ENCODE measurements at regions not wholly inside any gene's neighbourhood (a gene's known extent, or its start where the extent isn't known, plus 50 kb on each side); places are given as distances from the start of the nearest gene placed in this dataset.

DNA sequence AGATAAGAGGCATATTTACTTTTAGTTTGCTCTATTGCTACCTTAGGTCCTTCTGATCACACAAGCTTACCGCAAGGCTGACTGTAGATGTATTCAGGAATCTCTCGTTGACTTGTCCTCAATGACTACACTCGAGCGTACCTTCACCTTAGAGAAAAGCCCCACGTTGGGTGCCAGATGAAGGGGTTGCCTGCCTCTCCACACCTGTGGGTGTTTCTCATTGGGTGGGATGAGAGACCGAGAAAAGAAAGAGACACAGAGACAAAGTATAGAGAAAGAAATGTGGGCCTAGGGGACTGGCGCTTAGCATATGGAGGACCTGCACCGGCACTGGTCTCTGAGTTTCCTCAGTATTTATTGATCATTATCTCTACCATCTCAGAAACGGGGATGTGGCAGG, 51.8 kb downstream of the ASCL4 start:
- no peak for DNase-seq (ENCODE audit: extremely low read depth, low read depth)
- H3K4me3 ChIP-seq (replicated peaks; ENCODE audit: low read depth, low read length) = no peak overlapping the region
- TF ChIP-seq, protein P1, sequence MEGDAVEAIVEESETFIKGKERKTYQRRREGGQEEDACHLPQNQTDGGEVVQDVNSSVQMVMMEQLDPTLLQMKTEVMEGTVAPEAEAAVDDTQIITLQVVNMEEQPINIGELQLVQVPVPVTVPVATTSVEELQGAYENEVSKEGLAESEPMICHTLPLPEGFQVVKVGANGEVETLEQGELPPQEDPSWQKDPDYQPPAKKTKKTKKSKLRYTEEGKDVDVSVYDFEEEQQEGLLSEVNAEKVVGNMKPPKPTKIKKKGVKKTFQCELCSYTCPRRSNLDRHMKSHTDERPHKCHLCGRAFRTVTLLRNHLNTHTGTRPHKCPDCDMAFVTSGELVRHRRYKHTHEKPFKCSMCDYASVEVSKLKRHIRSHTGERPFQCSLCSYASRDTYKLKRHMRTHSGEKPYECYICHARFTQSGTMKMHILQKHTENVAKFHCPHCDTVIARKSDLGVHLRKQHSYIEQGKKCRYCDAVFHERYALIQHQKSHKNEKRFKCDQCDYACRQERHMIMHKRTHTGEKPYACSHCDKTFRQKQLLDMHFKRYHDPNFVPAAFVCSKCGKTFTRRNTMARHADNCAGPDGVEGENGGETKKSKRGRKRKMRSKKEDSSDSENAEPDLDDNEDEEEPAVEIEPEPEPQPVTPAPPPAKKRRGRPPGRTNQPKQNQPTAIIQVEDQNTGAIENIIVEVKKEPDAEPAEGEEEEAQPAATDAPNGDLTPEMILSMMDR (IDR thresholded peaks at IDR 0.05; ENCODE audit: low read depth, low read length, missing control alignments) = no peak

DNA sequence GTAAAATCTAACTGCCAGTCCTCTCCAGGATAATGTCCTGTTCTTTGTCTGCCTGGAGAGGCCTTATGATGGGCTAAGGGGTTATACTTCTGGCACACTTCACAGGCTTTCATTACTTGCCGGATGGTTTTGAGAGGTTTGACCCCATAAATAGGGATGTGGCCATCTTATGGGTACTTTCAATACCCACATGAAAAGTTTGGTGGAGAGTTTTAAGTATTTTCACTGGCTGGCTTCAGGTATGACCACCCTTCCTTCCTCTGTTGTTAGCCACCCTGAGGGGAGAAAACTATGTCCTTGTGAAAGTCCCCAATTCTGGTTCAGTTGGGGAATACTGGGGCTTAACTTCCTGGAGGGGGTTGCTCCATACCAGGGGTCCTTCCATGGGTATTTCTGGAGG, 54.8 kb downstream of the ASCL4 start:
- no peak overlapping the region for H3K4me3 ChIP-seq (replicated peaks; ENCODE audit: low read depth, low read length)
- no peak for DNase-seq (ENCODE audit: extremely low read depth, low read depth)
- TF ChIP-seq, protein P1 (IDR thresholded peaks at IDR 0.05; ENCODE audit: low read depth, low read length, missing control alignments) = no peak

DNA sequence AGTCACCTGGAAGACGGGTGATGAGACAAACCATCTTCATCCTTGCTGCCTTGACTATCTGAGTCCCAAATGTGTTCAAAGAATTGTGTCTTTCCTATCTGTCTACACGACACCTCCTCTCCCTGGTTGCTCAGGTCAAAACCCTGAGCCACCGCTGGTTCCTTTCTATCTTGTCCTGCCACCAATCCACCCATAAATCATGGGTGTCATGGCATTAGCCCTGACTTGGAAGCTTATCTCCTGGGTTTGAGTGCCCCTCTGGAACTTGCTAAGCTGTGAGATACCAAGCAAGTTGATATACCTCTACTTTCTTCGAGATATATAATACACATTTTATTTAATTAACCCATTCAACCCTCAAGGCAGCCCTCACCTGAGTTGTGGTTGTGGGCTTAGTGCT, 57.9 kb downstream of the ASCL4 start:
- no peak for DNase-seq (ENCODE audit: extremely low read depth, low read depth)
- TF ChIP-seq, protein P1 (IDR thresholded peaks at IDR 0.05; ENCODE audit: low read depth, low read length, missing control alignments) = no peak
- no peak overlapping the region for H3K4me3 ChIP-seq (replicated peaks; ENCODE audit: low read depth, low read length)

DNA sequence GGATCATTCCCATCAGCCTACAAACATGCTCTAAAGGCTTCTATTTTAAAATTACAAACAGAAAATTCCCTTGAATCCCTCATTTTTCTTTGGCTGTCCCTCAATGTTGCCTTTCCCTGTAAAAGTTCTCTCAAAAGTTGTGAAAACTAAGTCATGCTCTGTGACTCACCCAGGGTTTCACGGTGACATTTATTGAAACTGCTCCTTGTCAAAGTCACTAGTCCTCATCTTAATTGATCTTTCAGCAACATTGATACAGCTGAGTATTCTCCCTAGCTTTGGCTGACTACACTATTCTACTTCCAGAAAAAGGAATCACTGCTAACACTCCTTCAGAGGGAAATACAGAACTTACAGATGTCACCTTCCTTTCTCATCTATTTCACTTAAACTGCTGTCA, 65.7 kb downstream of the ASCL4 start:
- TF ChIP-seq, protein P1 (IDR thresholded peaks at IDR 0.05; ENCODE audit: low read depth, low read length, missing control alignments) = no peak
- no peak for DNase-seq (ENCODE audit: extremely low read depth, low read depth)
- H3K4me3 ChIP-seq (replicated peaks; ENCODE audit: low read depth, low read length) = no peak overlapping the region

DNA sequence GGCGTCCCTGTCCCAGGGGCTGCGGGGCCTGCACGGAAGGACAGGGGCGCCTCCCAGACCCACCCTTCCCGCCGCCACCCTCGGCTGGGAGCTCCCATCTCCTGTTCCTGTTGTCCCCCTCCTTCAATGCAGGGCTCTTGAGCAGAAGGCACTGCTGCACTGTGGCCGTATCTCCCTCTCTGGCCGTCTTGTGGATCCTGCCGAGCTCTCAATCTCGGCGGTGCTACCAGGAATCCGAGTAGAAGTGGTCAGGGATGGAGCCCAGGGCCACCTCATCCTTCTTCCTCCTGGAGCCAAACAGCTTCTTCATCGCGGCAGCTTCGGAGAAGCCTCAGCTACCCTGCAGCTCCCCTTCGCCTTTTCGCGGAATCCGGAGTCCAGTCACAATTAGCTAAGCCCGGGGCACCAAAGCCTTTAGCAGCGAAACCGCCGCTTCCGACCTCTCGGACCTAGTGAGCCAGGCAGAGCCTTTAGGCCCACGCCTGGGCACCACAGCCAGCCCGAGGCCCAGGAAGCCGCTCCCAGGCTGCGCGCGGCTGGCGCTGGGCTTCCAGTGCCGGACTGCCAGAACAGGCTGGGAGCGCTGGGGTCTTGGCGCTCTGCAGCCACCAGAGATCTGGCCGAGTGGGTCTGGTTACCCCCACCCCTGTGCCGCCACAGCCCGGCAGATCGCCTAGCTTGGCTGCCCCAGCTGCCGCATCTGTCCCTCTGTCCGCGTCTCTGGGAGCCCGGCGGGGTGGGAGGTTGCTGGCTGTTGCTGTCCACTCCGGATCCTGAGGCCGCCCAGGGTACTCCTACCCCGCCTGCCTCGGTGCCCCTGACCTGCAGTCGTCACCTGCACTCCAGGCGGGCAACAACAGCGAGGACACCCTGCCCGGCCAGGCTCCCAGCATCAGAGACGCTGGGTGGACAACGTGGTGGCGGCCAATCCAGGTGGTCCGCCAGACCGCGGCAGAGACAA, 69.1 kb downstream of the ASCL4 start:
- H3K4me3 ChIP-seq (replicated peaks; ENCODE audit: low read depth, low read length) = no peak overlapping the region
- TF ChIP-seq, protein P1 (IDR thresholded peaks at IDR 0.05; ENCODE audit: low read depth, low read length, missing control alignments) = no peak
- no peak for DNase-seq (ENCODE audit: extremely low read depth, low read depth)

DNA sequence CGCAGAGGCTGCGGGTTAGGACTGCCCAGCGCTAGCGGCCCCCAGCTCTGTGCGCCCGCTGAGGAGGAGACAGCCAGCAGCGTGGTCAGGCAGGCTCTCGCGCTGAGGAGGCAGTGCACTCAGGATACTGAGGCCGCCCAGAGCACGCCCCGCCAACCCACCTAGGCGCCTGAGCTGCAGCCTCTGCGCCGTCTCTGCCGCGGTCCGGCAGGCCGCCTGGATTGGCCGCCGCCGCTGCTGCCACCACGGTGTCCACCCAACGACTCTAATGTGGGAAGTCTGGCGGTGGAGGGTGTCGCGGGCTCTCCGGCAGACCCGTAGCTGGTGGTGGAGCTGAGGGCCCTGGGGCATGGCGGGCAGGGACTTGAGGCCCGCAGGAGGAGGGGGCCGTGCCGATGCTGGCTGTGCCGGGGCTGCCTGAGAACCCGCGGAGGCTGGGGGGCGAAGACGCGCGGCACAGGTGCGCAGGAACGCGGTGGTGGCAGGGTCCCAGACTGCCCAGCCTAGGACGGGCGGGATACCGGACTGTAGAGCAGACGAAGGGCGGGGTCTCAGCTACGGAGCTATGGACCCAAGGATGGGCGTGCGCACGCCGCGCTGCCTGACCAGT, 69.9 kb downstream of the ASCL4 start:
- no peak for DNase-seq (ENCODE audit: extremely low read depth, low read depth)
- no peak overlapping the region for H3K4me3 ChIP-seq (replicated peaks; ENCODE audit: low read depth, low read length)
- TF ChIP-seq, protein P1 (IDR thresholded peaks at IDR 0.05; ENCODE audit: low read depth, low read length, missing control alignments) = no peak

Measured in HFF-Myc (cell line).